EH (cell line): ENCODE measurements at regions not wholly inside any gene's neighbourhood (a gene's known extent, or its start where the extent isn't known, plus 50 kb on each side); places are given as distances from the start of the nearest gene placed in this dataset.
A peak's percentile ranks its signal among the peaks of the same experiment; 100 is the strongest.
"Not testable (repeated sequence)": the region's sequence is repeated elsewhere in the genome, so short reads cannot be mapped to it uniquely, and the experiment has no call there.

ENCODE experiments used
- DNase-seq: peaks from one replicate; pipeline ENCODE4 v3.0.0-alpha.2; 2015; ENCODE audit warnings: low read depth

GRCh38 chr6:158920311-158920905 is 79.6 kb downstream of the RSPH3 start:
- no peak for DNase-seq

- no peak for DNase-seq
Measured at GRCh38 chr6:158919865-158920264, 80.1 kb downstream of the RSPH3 start.

- no peak for DNase-seq
Measured at GRCh38 chr6:158916617-158917016, 83.4 kb downstream of the RSPH3 start.

- DNase-seq = no peak
Measured at GRCh38 chr6:158914923-158915322, 85.1 kb downstream of the RSPH3 start.

- DNase-seq = no peak
Measured at GRCh38 chr6:158913580-158913979, 86.4 kb downstream of the RSPH3 start.

GRCh38 chr6:158912655-158913054 is 87.3 kb downstream of the RSPH3 start:
- DNase-seq = no peak

GRCh38 chr6:158911746-158912480 is 88.1 kb downstream of the RSPH3 start:
- no peak for DNase-seq

GRCh38 chr6:158910484-158911440 is 89.2 kb downstream of the RSPH3 start:
- no peak for DNase-seq

GRCh38 chr6:158909938-158910337 is 90.1 kb downstream of the RSPH3 start:
- no peak for DNase-seq

GRCh38 chr6:158908606-158909005 is 89.4 kb upstream of the EZR start:
- no peak for DNase-seq

GRCh38 chr6:158907931-158908330 is 88.8 kb upstream of the EZR start:
- no peak for DNase-seq

GRCh38 chr6:158906926-158907325 is 87.8 kb upstream of the EZR start:
- DNase-seq = no peak

- no peak for DNase-seq
Measured at GRCh38 chr6:158905277-158905676, 86.1 kb upstream of the EZR start.

GRCh38 chr6:158903801-158904200 is 84.6 kb upstream of the EZR start:
- DNase-seq = no peak

GRCh38 chr6:158900663-158901312 is 81.6 kb upstream of the EZR start:
- DNase-seq = no peak

- DNase-seq = no peak
Measured at GRCh38 chr6:158897236-158897635, 78.1 kb upstream of the EZR start.

GRCh38 chr6:158895661-158896060 is 76.5 kb upstream of the EZR start:
- no peak for DNase-seq

GRCh38 chr6:158894193-158894592 is 75.0 kb upstream of the EZR start:
- peak; percentile 95 for DNase-seq

- peak; percentile 49 for DNase-seq
Measured at GRCh38 chr6:158892266-158892665, 73.1 kb upstream of the EZR start.

- DNase-seq = not testable (repeated sequence)
Measured at GRCh38 chr6:158891560-158891959, 72.4 kb upstream of the EZR start.

- peak; percentile 76 for DNase-seq
Measured at GRCh38 chr6:158888171-158888570, 69.0 kb upstream of the EZR start.

- DNase-seq = not testable (repeated sequence)
Measured at GRCh38 chr6:158886346-158886977, 67.3 kb upstream of the EZR start.
